SK-N-SH treated with all-trans-retinoic acid at 6 μM for 48 hours (cell line): ENCODE measurements at regions not wholly inside any gene's neighbourhood (a gene's known extent, or its start where the extent isn't known, plus 50 kb on each side); places are given as distances from the start of the nearest gene placed in this dataset.

Experiments used
- ARNTL ChIP-seq: fragments of 450-650 bp; formaldehyde crosslinking; IDR thresholded peaks from 2 replicates; pipeline ENCODE4 v1.5.0; 2020; ENCODE audit warnings: low read depth, mild to moderate bottlenecking, moderate library complexity, borderline replicate concordance
- POU6F1 ChIP-seq: fragments of 250-450 bp; sonication (Bioruptor Pico); IDR thresholded peaks from 2 replicates; pipeline ENCODE4 v1.8.0; 2021; ENCODE audit warnings: low read depth, mild to moderate bottlenecking, moderate library complexity, borderline replicate concordance
- RARB ChIP-seq: fragments of 250-450 bp; sonication (Bioruptor Pico); IDR thresholded peaks from 2 replicates; pipeline ENCODE4 v1.8.0; 2021; ENCODE audit warnings: mild to moderate bottlenecking, moderate library complexity
- ZC3H10 ChIP-seq: fragments of 250-450 bp; sonication (Bioruptor Pico); IDR thresholded peaks from 2 replicates; pipeline ENCODE4 v1.5.1; 2021; ENCODE audit warnings: mild to moderate bottlenecking, moderate library complexity
- ZFP3 ChIP-seq: fragments of 250-450 bp; sonication (Bioruptor Pico); IDR thresholded peaks from 2 replicates; pipeline ENCODE4 v1.5.0; 2020; ENCODE audit warnings: mild to moderate bottlenecking, moderate library complexity
- ZFP30 ChIP-seq: fragments of 450-650 bp; formaldehyde crosslinking; IDR thresholded peaks from 2 replicates; pipeline ENCODE4 v1.5.0; 2022; ENCODE audit warnings: mild to moderate bottlenecking, moderate library complexity
- ZNF70 ChIP-seq: fragments of 450-650 bp; formaldehyde crosslinking; IDR thresholded peaks from 2 replicates; pipeline ENCODE4 v1.5.0; 2020; ENCODE audit warnings: mild to moderate bottlenecking, moderate library complexity

GRCh38 chr20:39292193-39292736, 330.1 kb downstream of the DHX35 start:
- no peak for TF ChIP-seq ZFP30 (CRISPR knock-in tag)
- no peak for TF ChIP-seq ZFP3
- no peak for TF ChIP-seq ARNTL
- no peak for TF ChIP-seq ZNF70 (CRISPR knock-in tag)
- no peak for TF ChIP-seq POU6F1 (CRISPR knock-in tag)
- no peak for TF ChIP-seq RARB (CRISPR knock-in tag)
- TF ChIP-seq ZC3H10 (CRISPR knock-in tag), result no peak
